Stimulated activated CD8-positive, alpha-beta memory T cell treated with anti-CD3 and anti-CD28 coated beads, Interleukin-15, amount 100 ng/mL, for 4 hours (primary cell): ENCODE measurements at regions not wholly inside any gene's neighbourhood (a gene's known extent, or its start where the extent isn't known, plus 50 kb on each side); places are given as distances from the start of the nearest gene placed in this dataset.

Experiments
- DNase-seq, 2 donors: peaks; one replicate each; pipeline ENCODE4 v3.0.0-alpha.2; 2020; ENCODE audit warnings: low read depth in 2 of 2

- DNase-seq, result no peak
Observed at GRCh38 chr19:29323440-29324290, 110.7 kb upstream of the UQCRFS1 start.

- no peak for DNase-seq
Observed at GRCh38 chr19:29324291-29324680, 111.3 kb upstream of the UQCRFS1 start.

GRCh38 chr19:29324717-29325116 is 111.8 kb upstream of the UQCRFS1 start:
- DNase-seq, result no peak

- DNase-seq, result no peak
Observed at GRCh38 chr19:29325241-29325975, 112.5 kb upstream of the UQCRFS1 start.

GRCh38 chr19:29326351-29326750 is 113.4 kb upstream of the UQCRFS1 start:
- DNase-seq, result no peak

- no peak for DNase-seq
Observed at GRCh38 chr19:29326849-29327840, 114.2 kb upstream of the UQCRFS1 start.

- DNase-seq, result no peak
Observed at GRCh38 chr19:29328586-29328985, 115.6 kb upstream of the UQCRFS1 start.

GRCh38 chr19:29329460-29330134 is 116.6 kb upstream of the UQCRFS1 start:
- no peak for DNase-seq

- no peak for DNase-seq
Observed at GRCh38 chr19:29336425-29336824, 123.5 kb upstream of the UQCRFS1 start.

GRCh38 chr19:29337029-29337428 is 124.1 kb upstream of the UQCRFS1 start:
- DNase-seq, result no peak

GRCh38 chr19:29338480-29338879 is 125.5 kb upstream of the UQCRFS1 start:
- DNase-seq, result no peak

- DNase-seq, result no peak
Observed at GRCh38 chr19:29342721-29343120, 129.8 kb upstream of the UQCRFS1 start.

- DNase-seq, result no peak
Observed at GRCh38 chr19:29364224-29364726, 151.3 kb upstream of the UQCRFS1 start.

GRCh38 chr19:29364999-29365398 is 152.0 kb upstream of the UQCRFS1 start:
- no peak for DNase-seq

GRCh38 chr19:29365836-29366417 is 153.0 kb upstream of the UQCRFS1 start:
- no peak for DNase-seq

- no peak for DNase-seq
Observed at GRCh38 chr19:29366757-29367156, 153.8 kb upstream of the UQCRFS1 start.

- no peak for DNase-seq
Observed at GRCh38 chr19:29367791-29368222, 154.9 kb upstream of the UQCRFS1 start.

GRCh38 chr19:29370276-29370675 is 155.5 kb upstream of the VSTM2B start:
- DNase-seq, result no peak

GRCh38 chr19:29371251-29372090 is 154.3 kb upstream of the VSTM2B start:
- no peak for DNase-seq

- DNase-seq, result no peak
Observed at GRCh38 chr19:29372091-29372415, 153.7 kb upstream of the VSTM2B start.
